Endothelial cell of umbilical vein (primary cell): ENCODE measurements at regions not wholly inside any gene's neighbourhood (a gene's known extent, or its start where the extent isn't known, plus 50 kb on each side); places are given as distances from the start of the nearest gene placed in this dataset.

ENCODE experiments used
- BruUV-seq: library from RNA; stranded (reverse); fragments of 400-500 nt; replicated peaks from 2 replicates; lab custom pipeline; 2021; lab: Mats Ljungman, UMichigan
- CTCF ChIA-PET: fragments of 300-600, 350-600 bp; sonication (Branson Sonifier 250); formaldehyde crosslinking; loops from one replicate; lab custom pipeline; 2021; ENCODE audit warnings: antibody characterized with exemption, inconsistent platforms; lab: Charles Lee
- POLR2A ChIA-PET: fragments of 300-600, 350-600 bp; sonication (Branson Sonifier 250); formaldehyde crosslinking; loops from one replicate; lab custom pipeline; 2021; ENCODE audit warnings: antibody characterized with exemption, inconsistent platforms; lab: Charles Lee
- DNase-seq: peaks from one replicate; pipeline ENCODE4 v3.0.0-alpha.2; 2011; ENCODE audit warnings: low read depth, low spot score
- FAIRE-seq: peaks from 2 replicates; lab custom pipeline; 2011; peaks lifted over from hg19 to GRCh38; lab: Jason Lieb, UNC
- H2AFZ ChIP-seq: 2 replicates; pipeline ENCODE4 v1.6.0; 2012; ENCODE audit warnings: low read depth, low read length, control low read depth, inconsistent platforms
- H3K27ac ChIP-seq: 2 replicates; pipeline ENCODE4 v1.5.1; 2011; ENCODE audit warnings: low read depth, mild to moderate bottlenecking, control low read depth, low read length, moderate library complexity; ENCODE audit not compliant: insufficient read depth
- H3K27me3 ChIP-seq, 2 experiments: 2 replicates each; pipeline versions ENCODE4 v1.6.0 to v1.6.1; 2011; ENCODE audit warnings: low read length in 2 of 2, mixed read lengths in 1 of 2; ENCODE audit not compliant: control insufficient read depth in 2 of 2, insufficient read depth in 2 of 2
- H3K36me3 ChIP-seq, 2 experiments: 2 replicates in 1 of 2; 3 replicates in 1 of 2; pipeline ENCODE4 v1.5.1; 2011; ENCODE audit warnings: low read length in 2 of 2, mild to moderate bottlenecking in 1 of 2, moderate library complexity in 1 of 2; ENCODE audit not compliant: control insufficient read depth in 2 of 2, insufficient read depth in 2 of 2; ENCODE audit errors: extremely low read depth in 1 of 2
- H3K4me1 ChIP-seq: 3 replicates; pipeline ENCODE4 v1.5.1; 2011; ENCODE audit warnings: mild to moderate bottlenecking, low read length; ENCODE audit not compliant: control insufficient read depth, insufficient read depth; ENCODE audit errors: extremely low read depth
- H3K4me2 ChIP-seq: 2 replicates; pipeline ENCODE4 v1.6.1; 2011; ENCODE audit warnings: low read length, control low read depth, mixed read lengths; ENCODE audit not compliant: insufficient read depth
- H3K4me3 ChIP-seq, 3 experiments: fragments of 200-600 bp in 1 of 3; sonication (generic), shearing (Covaris generic) in 1 of 3; replicated peaks in 1 of 3; 2 replicates each; pipeline ENCODE4 v1.5.1; 2011 to 2016; ENCODE audit warnings: control low read depth in 3 of 3, low read length in 3 of 3, mild to moderate bottlenecking in 2 of 3, inconsistent platforms in 1 of 3, low read depth in 1 of 3, moderate library complexity in 1 of 3; ENCODE audit not compliant: insufficient read depth in 1 of 3
- H3K79me2 ChIP-seq: 2 replicates; pipeline ENCODE4 v1.6.0; 2012; ENCODE audit warnings: low read length, inconsistent platforms; ENCODE audit not compliant: control insufficient read depth, insufficient read depth
- H3K9ac ChIP-seq: replicated peaks from 2 replicates; pipeline ENCODE3; 2011; ENCODE audit warnings: low read length, control low read depth; ENCODE audit not compliant: insufficient read depth; ENCODE audit errors: extremely low read depth
- H3K9me1 ChIP-seq: replicated peaks from 3 replicates; pipeline ENCODE4 v1.6.0; 2011; ENCODE audit warnings: mild to moderate bottlenecking, low read length; ENCODE audit not compliant: control insufficient read depth, insufficient read depth; ENCODE audit errors: extremely low read depth
- H3K9me3 ChIP-seq: replicated peaks from 2 replicates; pipeline ENCODE4 v1.5.1; 2012; ENCODE audit warnings: low read length, inconsistent platforms; ENCODE audit not compliant: control insufficient read depth, insufficient read depth
- H4K20me1 ChIP-seq: replicated peaks from 2 replicates; pipeline ENCODE3; 2011; ENCODE audit warnings: mild to moderate bottlenecking, low read length; ENCODE audit not compliant: control insufficient read depth, insufficient read depth; ENCODE audit errors: extremely low read depth
- CTCF ChIP-seq, 2 donors: IDR thresholded peaks; 1 replicate in 1 of 2; 2 replicates in 1 of 2; pipeline ENCODE4 v1.5.1; 2011; ENCODE audit warnings: low read length in 2 of 2, mild to moderate bottlenecking in 2 of 2, moderate library complexity in 2 of 2, control low read depth in 1 of 2, inconsistent platforms in 1 of 2, low read depth in 1 of 2; ENCODE audit not compliant: insufficient read depth in 1 of 2; ENCODE audit errors: extremely low read depth in 1 of 2
- EZH2 ChIP-seq: IDR thresholded peaks from 2 replicates; pipeline ENCODE4 v1.6.1; 2012; ENCODE audit warnings: borderline replicate concordance, low read depth, mild to moderate bottlenecking, moderate library complexity, low read length, inconsistent platforms; ENCODE audit not compliant: severe bottlenecking
- FOS ChIP-seq: IDR thresholded peaks from 2 replicates; pipeline ENCODE4 v1.6.1; 2011; ENCODE audit warnings: mild to moderate bottlenecking, low read length, moderate library complexity, borderline replicate concordance; ENCODE audit not compliant: insufficient read depth
- GATA2 ChIP-seq: IDR thresholded peaks from 2 replicates; pipeline ENCODE4 v1.7.0; 2011; ENCODE audit warnings: low read depth, mild to moderate bottlenecking, moderate library complexity, mixed read lengths, low read length; ENCODE audit not compliant: insufficient read length, insufficient read depth
- JUN ChIP-seq: IDR thresholded peaks from 2 replicates; pipeline ENCODE4 v1.6.1; 2011; ENCODE audit warnings: borderline replicate concordance, low read depth; ENCODE audit not compliant: insufficient read length, insufficient read depth
- MYC ChIP-seq: IDR thresholded peaks from one replicate; pipeline ENCODE4 v1.6.1; 2011; ENCODE audit warnings: mild to moderate bottlenecking, low read depth, low read length
- POLR2A ChIP-seq: IDR thresholded peaks from 2 replicates; pipeline ENCODE4 v1.6.1; 2012; ENCODE audit warnings: low read depth, mild to moderate bottlenecking, control low read depth, low read length
- POLR2AphosphoS5 ChIP-seq: IDR thresholded peaks from 2 replicates; pipeline ENCODE4 v1.6.1; 2012; ENCODE audit warnings: low read depth, mild to moderate bottlenecking, control low read depth, low read length, moderate library complexity; ENCODE audit not compliant: insufficient read depth
- dilution Hi-C: fragments of 300-500 bp; cut with MboI; formaldehyde crosslinking; loops from one replicate; pipeline ENCODE4 v1.15.0; 2019; ENCODE audit warnings: low sequenced_read_pairs; ENCODE audit not compliant: extremely low pct_ligation_motif_present
- intact Hi-C: fragments of 100-400 bp; cut with micrococcal nuclease; formaldehyde crosslinking; loops from one replicate; pipeline ENCODE4 v1.10.0; 2022
- TF ChIP-seq, protein P1 (sequence below): IDR thresholded peaks from 2 replicates; pipeline ENCODE4 v1.6.1; 2011; ENCODE audit not compliant: insufficient read depth, insufficient read length

- H4K20me1 ChIP-seq: no peaks in the 10 kb centered on the region
- no peak overlapping the region for H3K4me2 ChIP-seq
- H3K4me1 ChIP-seq: peaks cover 15% of the 10 kb centered on the region
- peak overlapping the region; percentile 41 for H2AFZ ChIP-seq
- intact Hi-C loops: loop anchor here (1.0 to 5.0 kb wide), 4 partner anchors 62 to 278 kb away; no protein-coding TSS in a partner anchor
- H3K9me3 ChIP-seq: no peaks in the 10 kb centered on the region
- no peaks in the 10 kb centered on the region for H3K27me3 ChIP-seq
- TF ChIP-seq POLR2A (no peak), JUN (no peak), CTCF (IDR thresholded peaks at IDR 0.05; ENCODE audit: extremely low read depth in 1 of 2, insufficient read depth in 1 of 2, low read depth in 1 of 2, low read length in 2 of 2) (no peak), GATA2 (no peak), EZH2 (no peak), MYC (no peak), POLR2AphosphoS5 (no peak), FOS (no peak)
- TF ChIP-seq, protein P1, sequence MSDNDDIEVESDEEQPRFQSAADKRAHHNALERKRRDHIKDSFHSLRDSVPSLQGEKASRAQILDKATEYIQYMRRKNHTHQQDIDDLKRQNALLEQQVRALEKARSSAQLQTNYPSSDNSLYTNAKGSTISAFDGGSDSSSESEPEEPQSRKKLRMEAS: no peak
- dilution Hi-C loops: no loop called here
- no peaks in the 10 kb centered on the region for H3K79me2 ChIP-seq
- no TSS peak for BruUV-seq
- H3K9ac ChIP-seq: no peak overlapping the region
- ChIA-PET CTCF (interaction anchor here (0.7 to 5.2 kb wide), 4 partner anchors 10 to 278 kb away, joined by 3 to 71 read pairs (median 5); no protein-coding TSS in a partner anchor), POLR2A (no interaction called here)
- no peak overlapping the region for H3K27ac ChIP-seq
- H3K36me3 ChIP-seq: no peaks in the 10 kb centered on the region
- H3K9me1 ChIP-seq: no peaks in the 10 kb centered on the region
- DNase-seq: no peak
- no peak overlapping the region for H3K4me3 ChIP-seq
- FAIRE-seq: no peak
Observed at GRCh38 chrX:95903975-95904374, 780.7 kb upstream of the DIAPH2 start.
